GM19025 (cell line): ENCODE measurements at regions not wholly inside any gene's neighbourhood (a gene's known extent, or its start where the extent isn't known, plus 50 kb on each side); places are given as distances from the start of the nearest gene placed in this dataset.
"Not testable (repeated sequence)": the region's sequence is repeated elsewhere in the genome, so short reads cannot be mapped to it uniquely, and the experiment has no call there.

Experiments
- ATAC-seq: cut with Tn5 transposase; IDR thresholded peaks from one replicate; pipeline ENCODE4 v1.9.1; 2021; ENCODE audit warnings: mild to moderate bottlenecking, low read depth, moderate library complexity; ENCODE audit not compliant: unreplicated experiment

- no peak for ATAC-seq
Observed at GRCh38 chr14:66306101-66306500, 180.1 kb upstream of the CCDC196 start.

DNA sequence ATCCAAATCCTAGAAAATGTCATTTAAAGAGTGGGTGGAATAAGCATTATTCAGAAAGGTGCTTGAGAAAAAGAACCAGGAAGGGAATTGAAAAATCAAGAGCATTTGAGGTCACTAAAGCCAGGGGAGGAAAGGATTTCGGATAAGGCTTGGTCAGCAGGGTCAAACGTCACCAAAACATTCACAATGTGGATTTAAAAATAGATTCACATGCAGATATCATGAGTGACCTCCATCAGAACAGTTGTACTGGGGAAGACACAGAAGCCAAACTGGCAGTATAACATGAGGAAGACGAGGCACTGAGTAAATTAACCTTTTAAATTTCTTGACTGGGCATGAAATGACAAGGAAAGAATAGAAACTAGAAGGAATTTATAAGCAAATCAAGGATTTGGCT is 175.1 kb upstream of the CCDC196 start:
- no peak for ATAC-seq

DNA sequence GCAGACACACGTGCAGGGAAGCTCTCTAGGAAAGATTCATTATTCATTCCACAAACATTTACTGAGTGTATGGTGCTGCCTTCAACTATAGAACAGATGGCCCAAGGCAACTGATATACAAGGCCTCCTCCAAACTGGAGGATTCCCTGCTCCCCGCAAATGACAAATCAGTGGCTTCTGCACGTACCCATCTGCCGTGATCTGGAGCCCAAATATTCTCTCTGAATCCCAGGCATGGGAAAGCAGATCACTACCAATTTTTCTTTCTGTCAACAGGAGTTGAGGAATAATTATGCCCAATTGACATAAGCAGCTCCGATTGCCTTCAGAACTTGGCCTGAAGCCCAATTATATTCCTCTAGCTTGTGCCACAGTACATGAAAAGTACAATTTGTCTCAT is 174.2 kb upstream of the CCDC196 start:
- no peak for ATAC-seq

- no peak for ATAC-seq
Observed at GRCh38 chr14:66312451-66312850, 173.7 kb upstream of the CCDC196 start.

DNA sequence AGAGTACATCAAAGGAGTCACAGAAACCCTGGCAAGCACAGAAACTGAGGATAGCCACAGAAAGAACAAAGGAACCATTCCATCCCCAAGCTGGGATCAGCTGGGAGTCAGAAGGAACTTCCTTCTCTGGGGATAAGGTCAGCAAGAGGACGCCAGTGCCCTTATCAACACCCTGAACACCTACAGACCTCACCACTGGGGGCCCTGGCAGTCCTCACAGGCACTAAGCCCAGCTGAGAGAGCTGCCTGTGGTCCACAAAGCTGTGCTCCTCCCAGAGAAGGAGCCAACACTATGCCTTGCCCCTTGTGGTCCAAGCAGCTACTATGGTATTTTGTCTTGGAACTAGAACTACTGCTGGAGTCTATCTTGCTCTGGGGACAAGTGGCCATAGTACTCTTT is 171.1 kb upstream of the CCDC196 start:
- no peak for ATAC-seq

DNA sequence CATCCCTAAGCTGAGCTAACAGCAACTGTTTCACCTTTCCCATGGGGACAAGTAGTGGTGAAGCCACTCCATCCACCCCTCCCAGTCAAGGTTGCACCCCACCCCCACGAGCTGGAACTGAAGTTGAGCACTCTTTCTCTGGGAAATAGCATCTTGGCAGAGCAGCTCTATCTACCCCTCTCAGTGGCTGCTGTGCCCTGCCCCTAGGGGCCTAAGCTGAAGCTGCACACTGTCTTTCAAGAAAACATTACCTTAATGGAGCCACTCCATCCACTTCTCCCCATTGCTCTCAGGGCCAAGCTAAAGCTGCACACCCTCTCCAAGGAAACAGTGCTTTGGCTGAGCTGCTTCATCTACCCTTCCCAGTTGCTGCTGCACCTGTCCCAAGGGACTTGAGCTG is 170.6 kb upstream of the CCDC196 start:
- no peak for ATAC-seq

GRCh38 chr14:66322564-66322963 is 163.6 kb upstream of the CCDC196 start:
- ATAC-seq = no peak

- ATAC-seq = no peak
Observed at GRCh38 chr14:66330228-66330627, 155.9 kb upstream of the CCDC196 start.

DNA sequence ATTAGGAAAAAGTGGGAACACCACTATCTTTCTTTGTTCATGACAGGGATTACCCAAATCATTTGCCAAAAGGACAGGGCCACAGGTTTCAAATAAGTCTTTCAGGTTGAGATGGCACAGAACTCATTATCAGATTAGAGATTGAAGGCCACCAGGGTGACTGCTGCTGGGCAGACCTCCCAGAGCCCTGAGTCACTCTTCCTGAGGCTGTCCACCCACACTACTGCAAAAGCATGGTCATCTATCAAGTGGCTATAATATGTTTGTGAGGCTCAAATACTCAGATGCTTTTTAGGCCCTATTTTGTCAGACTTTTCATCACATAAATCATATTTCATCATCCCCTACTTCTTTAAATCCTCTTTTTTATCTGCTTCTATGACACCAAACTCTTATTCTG is 155.3 kb upstream of the CCDC196 start:
- no peak for ATAC-seq

- not testable (repeated sequence) for ATAC-seq
Observed at GRCh38 chr14:66333293-66333692, 152.9 kb upstream of the CCDC196 start.

DNA sequence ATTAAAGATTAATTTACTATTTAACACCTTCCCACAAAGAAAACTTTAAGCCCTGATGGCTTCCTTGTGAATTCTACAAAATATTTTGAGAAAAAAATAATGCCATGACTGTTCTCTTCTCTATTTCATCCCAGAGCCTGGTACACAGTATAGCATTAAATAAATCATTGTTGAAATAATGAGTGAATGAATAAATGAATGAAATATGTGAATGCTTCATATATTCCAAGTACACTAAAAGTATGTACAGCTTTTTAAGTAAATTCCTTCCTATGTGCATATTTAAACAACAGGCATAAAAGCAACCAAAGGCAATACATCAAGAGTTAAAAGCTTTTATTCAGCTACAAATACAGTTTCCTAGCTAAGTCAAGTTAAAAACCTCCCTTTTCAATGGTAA is 144.9 kb upstream of the CCDC196 start:
- ATAC-seq = no peak

DNA sequence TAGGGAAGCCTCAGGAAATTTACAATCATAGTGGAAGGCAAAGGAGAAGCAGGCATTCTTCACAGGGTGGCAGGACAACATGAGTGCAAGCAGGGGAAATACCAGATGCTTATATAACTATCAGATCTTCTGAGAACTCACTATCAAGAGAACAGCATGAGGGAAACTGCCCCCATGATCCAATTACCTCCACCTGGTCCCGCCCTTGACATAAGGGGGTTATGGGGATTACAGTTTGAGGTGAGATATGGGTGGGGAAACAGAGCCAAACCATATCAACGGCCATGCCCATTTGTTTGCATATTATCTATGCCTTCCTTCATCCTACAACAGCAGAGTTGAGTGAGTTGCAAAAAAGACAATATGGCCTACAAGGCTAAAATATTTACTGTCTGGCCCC is 140.2 kb upstream of the CCDC196 start:
- no peak for ATAC-seq

- no peak for ATAC-seq
Observed at GRCh38 chr14:66351310-66351709, 134.9 kb upstream of the CCDC196 start.

DNA sequence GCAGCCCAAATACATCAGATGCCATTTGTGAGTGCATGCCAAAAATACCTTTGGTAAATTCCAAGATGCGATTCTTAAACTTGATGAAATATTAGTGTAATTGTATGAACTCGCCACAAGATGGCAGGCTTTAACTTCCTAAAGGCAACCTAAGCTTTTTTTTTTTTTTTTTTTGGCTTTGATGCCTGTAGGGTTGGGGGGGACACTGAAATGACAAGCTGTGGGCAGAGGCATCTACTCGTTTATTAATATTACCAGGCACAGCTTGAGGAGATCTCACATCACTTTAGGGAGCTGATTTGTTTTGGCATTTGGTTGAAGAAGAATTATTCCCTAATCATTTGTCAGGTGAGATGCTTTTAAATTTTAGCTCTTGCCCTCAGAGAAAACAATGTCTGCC is 126.7 kb upstream of the CCDC196 start:
- ATAC-seq = no peak

DNA sequence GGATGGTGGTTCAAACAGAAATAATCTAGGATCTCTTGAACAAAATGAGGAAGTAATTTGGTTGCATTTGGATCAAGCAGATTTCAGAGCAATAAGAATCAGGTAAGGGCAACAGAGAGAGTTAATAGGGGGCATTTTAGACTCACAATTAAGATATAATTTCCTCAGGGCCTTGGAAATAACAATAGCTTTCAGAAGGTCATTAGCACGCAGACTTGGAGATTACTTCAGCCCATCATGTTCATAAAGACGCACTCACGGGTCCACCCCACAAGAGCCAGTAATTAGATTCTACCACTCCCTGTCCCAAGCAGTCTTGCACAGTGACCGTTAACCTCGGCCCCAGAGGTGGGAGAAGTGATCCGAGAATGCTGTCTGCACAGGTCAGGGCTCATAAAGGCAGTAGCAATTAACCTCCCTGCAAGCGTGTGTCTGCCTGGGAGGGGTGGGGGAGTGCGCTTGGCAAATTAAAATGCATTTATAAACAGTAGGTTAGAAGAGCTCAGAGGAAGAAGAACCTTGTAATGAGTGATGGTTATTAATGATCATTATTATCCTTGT is 125.7 kb upstream of the CCDC196 start:
- no peak for ATAC-seq

DNA sequence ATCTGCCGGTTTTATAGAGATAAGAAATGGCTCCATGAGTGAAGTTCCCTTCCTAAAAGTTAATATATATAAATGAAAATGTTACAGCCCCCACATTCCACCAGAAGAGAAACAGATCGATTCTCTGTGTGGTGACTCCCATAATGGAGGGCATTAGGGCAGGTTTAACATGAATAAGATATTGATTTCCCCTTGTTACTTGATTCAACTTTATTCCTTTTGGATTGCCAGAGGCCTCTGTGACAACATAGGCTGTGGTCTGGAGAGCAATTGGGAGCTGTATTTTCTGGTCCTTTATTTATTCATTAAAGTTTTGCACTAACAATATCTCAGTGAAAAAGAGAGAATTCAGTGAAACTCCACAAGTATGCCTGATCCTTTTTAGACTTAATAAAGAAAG is 125.2 kb upstream of the CCDC196 start:
- no peak for ATAC-seq

- no peak for ATAC-seq
Observed at GRCh38 chr14:66365388-66365787, 120.8 kb upstream of the CCDC196 start.

- ATAC-seq = no peak
Observed at GRCh38 chr14:66369157-66369697, 116.9 kb upstream of the CCDC196 start.

- ATAC-seq = no peak
Observed at GRCh38 chr14:66371776-66372175, 114.4 kb upstream of the CCDC196 start.

DNA sequence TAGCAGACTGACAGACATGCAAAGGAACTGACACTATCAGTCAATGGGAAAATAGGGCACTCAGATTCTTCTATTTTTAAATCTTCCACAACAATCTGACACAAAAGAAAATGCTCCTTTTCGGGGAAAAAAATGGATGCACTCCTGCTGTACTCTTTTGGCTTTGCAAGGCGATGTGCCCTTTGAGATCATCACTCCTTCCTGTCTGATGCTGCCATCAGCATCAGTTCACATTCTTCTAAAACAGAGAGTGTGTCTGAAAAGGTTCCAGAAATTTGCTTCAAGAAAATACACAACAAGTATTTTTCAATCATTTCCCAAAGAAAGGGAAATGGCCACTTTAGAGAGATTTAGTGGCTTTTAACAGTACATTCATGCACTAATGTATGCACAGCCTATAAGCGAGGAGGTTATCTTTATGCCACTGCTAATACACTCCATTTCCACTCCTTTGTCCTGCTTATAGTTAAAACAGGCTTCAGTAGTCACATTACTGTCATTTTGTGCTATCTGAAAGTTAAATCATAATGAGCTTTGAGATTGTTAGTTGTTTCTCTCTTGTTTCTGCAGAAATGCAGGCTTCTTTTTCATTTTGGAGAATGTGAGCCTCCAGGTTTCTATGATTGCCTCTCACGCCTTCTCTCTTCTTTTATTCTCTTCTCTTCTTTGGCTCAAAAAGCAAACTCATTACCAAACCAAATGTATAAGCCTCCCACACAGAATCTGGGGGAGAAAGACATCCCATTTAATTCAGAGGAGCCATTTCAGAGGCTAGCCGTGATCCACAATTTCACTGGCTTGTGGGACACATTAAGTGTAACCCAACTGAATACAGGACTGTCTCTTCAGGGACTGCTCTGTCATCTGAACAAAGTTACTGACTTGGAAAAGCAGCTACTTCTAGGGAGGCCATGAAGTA is 110.9 kb upstream of the CCDC196 start:
- ATAC-seq = no peak

DNA sequence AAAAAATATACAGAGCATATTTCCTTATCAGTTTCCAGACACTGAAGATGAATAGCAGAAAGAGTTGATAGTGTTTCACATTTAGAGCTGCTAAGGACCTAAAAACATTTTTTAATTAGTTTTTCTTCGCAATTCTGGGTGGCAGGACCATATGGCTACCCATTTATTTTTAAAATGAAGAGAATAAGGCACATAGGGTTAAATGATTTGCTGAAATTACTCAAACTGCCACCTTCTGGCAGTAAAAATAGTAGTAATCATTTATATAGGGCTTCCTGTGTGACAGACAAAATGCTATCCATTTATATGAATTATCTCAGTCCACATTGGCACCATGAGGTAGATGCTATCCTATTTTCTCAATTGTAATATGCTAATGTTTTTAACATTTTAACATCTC is 108.6 kb upstream of the CCDC196 start:
- ATAC-seq = no peak
